ENCODE measurements at regions not wholly inside any gene's neighbourhood (a gene's known extent, or its start where the extent isn't known, plus 50 kb on each side); places are given as distances from the start of the nearest gene placed in this dataset.

DNA sequence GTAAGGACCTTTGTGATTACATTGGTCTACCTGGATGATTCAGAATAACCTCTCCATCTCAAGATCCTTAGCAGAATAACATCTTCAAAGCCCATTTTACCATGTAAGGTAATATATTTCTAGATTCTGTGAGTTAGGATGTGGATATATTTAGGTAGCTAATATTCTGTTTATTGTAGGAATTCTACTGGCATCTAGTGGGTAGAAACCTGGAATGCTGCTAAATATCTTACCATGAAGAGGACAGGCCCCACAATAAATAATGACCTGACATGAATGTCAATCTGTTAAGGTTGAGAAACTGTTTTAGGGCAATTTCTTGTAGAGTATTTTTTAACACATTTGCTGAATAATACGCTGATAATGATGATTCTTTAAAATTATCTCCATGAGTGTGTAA lies 426.8 kb downstream of the MAN2A1 start:
- intact Hi-C loops (cut with DNase I): no loop called here
- no peaks in the 10 kb centered on the region for H3K9me3 ChIP-seq
- no peaks in the 10 kb centered on the region for H3K27me3 ChIP-seq
- no peak overlapping the region for H3K27ac ChIP-seq
- 77 to 88% methylated on average over 1 of the region's 1 CpG for WGBS, 2 donors
- ATAC-seq (no peak), DNase-seq (no peak)
- no peaks in the 10 kb centered on the region for H3K36me3 ChIP-seq (replicated peaks in 1 of 2; ENCODE audit: insufficient read depth in 1 of 2, low read depth in 2 of 2)
- no peak for TF ChIP-seq POLR2A (IDR thresholded peaks at IDR 0.05)
- TF ChIP-seq, protein P1, sequence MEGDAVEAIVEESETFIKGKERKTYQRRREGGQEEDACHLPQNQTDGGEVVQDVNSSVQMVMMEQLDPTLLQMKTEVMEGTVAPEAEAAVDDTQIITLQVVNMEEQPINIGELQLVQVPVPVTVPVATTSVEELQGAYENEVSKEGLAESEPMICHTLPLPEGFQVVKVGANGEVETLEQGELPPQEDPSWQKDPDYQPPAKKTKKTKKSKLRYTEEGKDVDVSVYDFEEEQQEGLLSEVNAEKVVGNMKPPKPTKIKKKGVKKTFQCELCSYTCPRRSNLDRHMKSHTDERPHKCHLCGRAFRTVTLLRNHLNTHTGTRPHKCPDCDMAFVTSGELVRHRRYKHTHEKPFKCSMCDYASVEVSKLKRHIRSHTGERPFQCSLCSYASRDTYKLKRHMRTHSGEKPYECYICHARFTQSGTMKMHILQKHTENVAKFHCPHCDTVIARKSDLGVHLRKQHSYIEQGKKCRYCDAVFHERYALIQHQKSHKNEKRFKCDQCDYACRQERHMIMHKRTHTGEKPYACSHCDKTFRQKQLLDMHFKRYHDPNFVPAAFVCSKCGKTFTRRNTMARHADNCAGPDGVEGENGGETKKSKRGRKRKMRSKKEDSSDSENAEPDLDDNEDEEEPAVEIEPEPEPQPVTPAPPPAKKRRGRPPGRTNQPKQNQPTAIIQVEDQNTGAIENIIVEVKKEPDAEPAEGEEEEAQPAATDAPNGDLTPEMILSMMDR (IDR thresholded peaks at IDR 0.05): no peak
- H3K4me3 ChIP-seq: no peak overlapping the region
- no peaks in the 10 kb centered on the region for H3K4me1 ChIP-seq

DNA sequence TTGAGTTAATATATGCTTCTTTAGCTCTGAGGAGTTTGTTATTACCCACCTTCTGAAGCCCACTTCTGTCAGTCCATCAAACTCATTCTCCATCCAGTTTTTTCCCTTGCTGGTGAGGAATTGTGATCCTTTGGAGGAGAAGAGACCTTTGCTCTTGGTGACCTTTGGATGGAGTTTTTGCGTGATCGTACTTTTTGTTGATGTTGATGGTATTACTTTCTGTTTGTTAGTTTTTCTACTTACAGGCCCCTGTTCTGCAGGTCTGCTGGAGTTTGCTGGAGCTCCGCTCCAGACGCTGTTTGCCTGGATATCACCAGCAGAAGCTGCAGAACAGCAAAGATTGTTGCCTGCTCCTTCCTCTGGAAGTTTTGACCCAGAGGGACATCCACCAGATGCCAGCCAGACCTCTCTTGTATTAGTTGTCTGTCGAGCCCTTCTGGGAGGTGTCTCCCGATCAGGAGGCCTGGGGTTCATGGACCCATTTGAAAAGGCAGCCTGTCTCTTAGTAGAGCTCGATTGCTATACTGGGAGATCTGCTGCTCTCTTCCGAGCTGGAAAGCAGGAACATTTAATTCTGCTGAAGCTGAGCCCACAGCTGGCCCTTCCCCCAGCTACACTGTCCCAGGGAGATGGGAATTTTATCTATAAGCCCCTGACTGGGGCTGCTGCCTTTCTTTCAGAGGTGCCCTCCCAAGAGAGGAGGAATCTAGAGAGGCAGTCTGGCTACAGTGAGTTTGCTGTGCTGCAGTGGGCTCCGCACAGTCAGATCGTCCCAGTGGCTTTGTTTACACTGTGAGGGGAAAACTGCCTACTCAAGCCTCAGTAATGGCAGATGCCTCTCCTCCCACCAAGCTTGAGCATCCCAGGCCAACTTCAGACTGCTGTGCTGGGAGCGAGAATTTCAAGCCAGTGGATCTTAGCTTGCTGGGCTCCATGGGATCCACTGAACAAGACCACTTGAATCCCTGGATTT lies 445.5 kb downstream of the MAN2A1 start:
- Histone ChIP-seq H3K27me3 (no peaks in the 10 kb centered on the region), H3K4me1 (no peaks in the 10 kb centered on the region), H3K36me3 (replicated peaks in 1 of 2; ENCODE audit: insufficient read depth in 1 of 2, low read depth in 2 of 2) (no peaks in the 10 kb centered on the region), H3K4me3 (no peak overlapping the region), H3K9me3 (no peaks in the 10 kb centered on the region), H3K27ac (no peak overlapping the region)
- intact Hi-C loops (cut with DNase I): no loop called here
- no peak for ATAC-seq
- 69 to 76% methylated on average over 11 of the region's 11 CpGs for WGBS, 2 donors
- no peak for DNase-seq
- TF ChIP-seq, protein P1 (IDR thresholded peaks at IDR 0.05): no peak
- no peak for TF ChIP-seq POLR2A (IDR thresholded peaks at IDR 0.05)

DNA sequence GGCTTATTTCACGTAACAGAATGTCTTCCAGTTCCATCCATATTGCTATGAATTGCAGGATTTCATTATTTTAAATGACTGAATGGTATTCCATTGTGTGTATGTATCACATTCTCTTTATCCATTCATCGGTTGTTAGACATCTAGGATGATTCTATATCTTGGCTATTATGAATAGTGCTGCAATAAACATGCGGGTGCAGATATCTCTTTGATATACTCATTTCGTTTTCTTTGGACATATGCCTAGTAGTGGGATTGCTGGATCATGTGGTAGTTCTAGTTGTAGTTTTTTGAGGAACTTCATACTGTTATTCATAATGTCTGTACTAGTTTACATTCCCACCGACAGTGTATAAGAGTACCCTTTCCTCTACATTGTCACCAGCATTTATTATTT lies 460.5 kb downstream of the MAN2A1 start:
- ATAC-seq: no peak
- no peak for DNase-seq
- intact Hi-C loops (cut with DNase I): no loop called here
- Histone ChIP-seq H3K4me1 (no peaks in the 10 kb centered on the region), H3K4me3 (no peak overlapping the region), H3K36me3 (replicated peaks in 1 of 2; ENCODE audit: insufficient read depth in 1 of 2, low read depth in 2 of 2) (no peaks in the 10 kb centered on the region), H3K9me3 (no peaks in the 10 kb centered on the region), H3K27me3 (no peaks in the 10 kb centered on the region), H3K27ac (no peak overlapping the region)
- TF ChIP-seq, protein P1 (IDR thresholded peaks at IDR 0.05): no peak
- TF ChIP-seq POLR2A (IDR thresholded peaks at IDR 0.05): no peak
- 64 to 65% methylated on average over 5 of the region's 5 CpGs for WGBS, 2 donors

DNA sequence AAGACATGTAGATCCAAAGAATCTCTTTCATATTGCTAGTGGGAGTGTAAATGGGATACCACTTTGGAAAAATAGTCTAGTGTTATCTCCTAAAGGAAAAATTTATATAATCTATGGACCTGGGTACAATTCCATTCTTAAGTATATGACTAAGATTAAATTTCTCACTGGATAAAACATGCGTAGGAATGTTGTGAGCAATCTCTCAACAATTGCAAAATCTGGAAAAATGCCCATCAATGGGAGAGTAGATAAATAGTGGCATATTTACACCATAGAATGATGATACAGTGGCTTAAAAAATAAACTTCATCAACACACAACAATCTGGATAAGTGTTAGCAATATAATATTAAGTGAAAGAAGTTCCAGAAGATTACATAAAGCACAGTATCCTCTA lies 469.5 kb downstream of the MAN2A1 start:
- ATAC-seq (no peak), DNase-seq (no peak)
- WGBS, 2 donors: 43 to 54% methylated on average over 1 of the region's 1 CpG
- intact Hi-C loops (cut with DNase I): no loop called here
- Histone ChIP-seq H3K4me1 (no peaks in the 10 kb centered on the region), H3K27me3 (no peaks in the 10 kb centered on the region), H3K36me3 (replicated peaks in 1 of 2; ENCODE audit: insufficient read depth in 1 of 2, low read depth in 2 of 2) (no peaks in the 10 kb centered on the region), H3K9me3 (no peaks in the 10 kb centered on the region), H3K27ac (no peak overlapping the region), H3K4me3 (no peak overlapping the region)
- TF ChIP-seq, protein P1 (IDR thresholded peaks at IDR 0.05): no peak
- no peak for TF ChIP-seq POLR2A (IDR thresholded peaks at IDR 0.05)

DNA sequence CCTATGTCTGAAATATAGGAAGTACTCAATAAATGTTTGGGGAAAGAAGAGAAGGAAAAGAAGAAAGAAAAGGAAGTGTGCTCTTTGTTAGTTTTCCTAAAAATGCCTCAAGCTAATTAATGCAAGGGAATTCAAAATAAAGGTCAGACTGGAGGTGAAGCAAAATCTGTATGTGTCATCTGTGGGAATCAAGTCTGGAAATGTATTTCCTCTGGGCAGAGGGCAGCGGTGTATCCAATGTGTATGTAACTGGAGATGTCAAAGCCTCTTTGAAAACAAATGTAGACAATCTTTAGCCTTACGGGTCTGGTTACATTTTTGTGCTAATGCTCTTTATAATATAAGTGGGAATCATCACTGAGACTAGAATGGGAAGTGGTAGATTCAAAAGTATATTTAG lies 471.4 kb downstream of the MAN2A1 start:
- TF ChIP-seq, protein P1 (IDR thresholded peaks at IDR 0.05): no peak
- no peak overlapping the region for H3K4me3 ChIP-seq
- DNase-seq: no peak
- no peaks in the 10 kb centered on the region for H3K36me3 ChIP-seq (replicated peaks in 1 of 2; ENCODE audit: insufficient read depth in 1 of 2, low read depth in 2 of 2)
- WGBS, 2 donors: 77 to 87% methylated on average over 2 of the region's 2 CpGs
- no peaks in the 10 kb centered on the region for H3K27me3 ChIP-seq
- H3K9me3 ChIP-seq: no peaks in the 10 kb centered on the region
- H3K27ac ChIP-seq: no peak overlapping the region
- ATAC-seq: no peak
- intact Hi-C loops (cut with DNase I): no loop called here
- H3K4me1 ChIP-seq: no peaks in the 10 kb centered on the region
